ENCODE measurements at regions not wholly inside any gene's neighbourhood (a gene's known extent, or its start where the extent isn't known, plus 50 kb on each side); places are given as distances from the start of the nearest gene placed in this dataset.

GRCh38 chr18:25962919-25963318 lies 127.5 kb downstream of the SS18 start:
- Histone ChIP-seq H3K27ac (no peak overlapping the region), H3K36me3 (ENCODE audit: insufficient read depth in 1 of 2, low read depth in 1 of 2) (no peaks in the 10 kb centered on the region), H3K4me3 (no peak overlapping the region), H3K4me1 (no peaks in the 10 kb centered on the region), H3K27me3 (ENCODE audit: insufficient read depth in 3 of 3, low read length in 2 of 3) (peaks cover 0 to 4% (median 0%) of the 10 kb centered on the region in 3 donors), H3K9me3 (no peaks in the 10 kb centered on the region)
- intact Hi-C loops (cut with DNase I): no loop called here
- ATAC-seq (no peak), DNase-seq (no peak)
- WGBS, 3 donors: 82 to 90% (median 86%) methylated on average over 2 of the region's 2 CpGs
- no peak for TF ChIP-seq CTCF (IDR thresholded peaks at IDR 0.05)

- H3K27ac ChIP-seq: no peak overlapping the region
- no peak for ATAC-seq
- peaks cover 0 to 4% (median 0%) of the 10 kb centered on the region in 3 donors for H3K27me3 ChIP-seq (ENCODE audit: insufficient read depth in 3 of 3, low read length in 2 of 3)
- no peak for DNase-seq
- no peaks in the 10 kb centered on the region for H3K4me1 ChIP-seq
- no peak overlapping the region for H3K4me3 ChIP-seq
- TF ChIP-seq CTCF (IDR thresholded peaks at IDR 0.05): no peak
- no peaks in the 10 kb centered on the region for H3K9me3 ChIP-seq
- 67 to 74% (median 72%) methylated on average over 4 of the region's 4 CpGs for WGBS, 3 donors
- intact Hi-C loops (cut with DNase I): no loop called here
- no peaks in the 10 kb centered on the region for H3K36me3 ChIP-seq (ENCODE audit: insufficient read depth in 1 of 2, low read depth in 1 of 2)
Measured at GRCh38 chr18:25962176-25962575, 128.2 kb downstream of the SS18 start.

- TF ChIP-seq CTCF (IDR thresholded peaks at IDR 0.05): no peak
- DNase-seq: no peak
- 62 to 78% (median 70%) methylated on average over 4 of the region's 4 CpGs for WGBS, 3 donors
- intact Hi-C loops (cut with DNase I): no loop called here
- Histone ChIP-seq H3K4me1 (no peaks in the 10 kb centered on the region), H3K27ac (no peak overlapping the region), H3K4me3 (no peak overlapping the region), H3K27me3 (ENCODE audit: insufficient read depth in 3 of 3, low read length in 2 of 3) (no peaks in the 10 kb centered on the region), H3K9me3 (no peaks in the 10 kb centered on the region), H3K36me3 (ENCODE audit: insufficient read depth in 1 of 2, low read depth in 1 of 2) (no peaks in the 10 kb centered on the region)
- ATAC-seq: no peak
Measured at GRCh38 chr18:25957017-25957416, 133.4 kb downstream of the SS18 start.

- no peak for TF ChIP-seq CTCF (IDR thresholded peaks at IDR 0.05)
- Histone ChIP-seq H3K4me1 (no peaks in the 10 kb centered on the region), H3K27me3 (ENCODE audit: insufficient read depth in 3 of 3, low read length in 2 of 3) (no peaks in the 10 kb centered on the region), H3K4me3 (no peak overlapping the region), H3K36me3 (ENCODE audit: insufficient read depth in 1 of 2, low read depth in 1 of 2) (no peaks in the 10 kb centered on the region), H3K9me3 (no peaks in the 10 kb centered on the region), H3K27ac (no peak overlapping the region)
- DNase-seq (no peak), ATAC-seq (no peak)
- WGBS, 3 donors: 86 to 87% (median 86%) methylated on average over 4 of the region's 4 CpGs
- intact Hi-C loops (cut with DNase I): no loop called here
Measured at GRCh38 chr18:25953111-25953510, 137.3 kb downstream of the SS18 start.

- no peaks in the 10 kb centered on the region for H3K27me3 ChIP-seq (ENCODE audit: insufficient read depth in 3 of 3, low read length in 2 of 3)
- ATAC-seq (no peak), DNase-seq (no peak)
- no peaks in the 10 kb centered on the region for H3K4me1 ChIP-seq
- no peaks in the 10 kb centered on the region for H3K9me3 ChIP-seq
- WGBS, 3 donors: 90 to 95% (median 95%) methylated on average over 1 to 2 of the region's 2 CpGs
- no peaks in the 10 kb centered on the region for H3K36me3 ChIP-seq (ENCODE audit: insufficient read depth in 1 of 2, low read depth in 1 of 2)
- no peak for TF ChIP-seq CTCF (IDR thresholded peaks at IDR 0.05)
- H3K27ac ChIP-seq: no peak overlapping the region
- intact Hi-C loops (cut with DNase I): no loop called here
- H3K4me3 ChIP-seq: no peak overlapping the region
Measured at GRCh38 chr18:25950321-25950720, 140.1 kb downstream of the SS18 start.
